Naive B cell (primary cell): ENCODE measurements at regions not wholly inside any gene's neighbourhood (a gene's known extent, or its start where the extent isn't known, plus 50 kb on each side); places are given as distances from the start of the nearest gene placed in this dataset.

Experiments
- ATAC-seq, 2 donors: fragments of 150-1000 bp; cut with Tn5 transposase; 2 replicates each; pipeline ENCODE4 v1.10.0; 2021; ENCODE audit warnings: low read depth in 2 of 2, mild to moderate bottlenecking in 2 of 2, moderate library complexity in 2 of 2
- DNase-seq: peaks from one replicate; pipeline ENCODE4 v3.0.0; 2022
- H3K27ac Mint-ChIP-seq, 6 donors: one replicate each; pipeline ENCODE4 v1.8.0; 2020 to 2022; ENCODE audit warnings: mild to moderate bottlenecking in 6 of 6, mixed read lengths in 6 of 6, moderate library complexity in 5 of 6, inconsistent platforms in 2 of 6
- H3K27me3 Mint-ChIP-seq, 3 donors: one replicate each; pipeline ENCODE4 v1.8.0; 2021 to 2022; ENCODE audit warnings: mixed read lengths in 3 of 3, mild to moderate bottlenecking in 1 of 3
- H3K36me3 Mint-ChIP-seq, 2 donors: one replicate each; pipeline ENCODE4 v1.8.0; 2020 to 2022; ENCODE audit warnings: mixed read lengths in 2 of 2, inconsistent platforms in 1 of 2, mild to moderate bottlenecking in 1 of 2
- H3K4me1 Mint-ChIP-seq, 3 donors: one replicate each; pipeline ENCODE4 v1.8.0; 2020 to 2022; ENCODE audit warnings: mixed read lengths in 3 of 3, inconsistent platforms in 1 of 3, mild to moderate bottlenecking in 1 of 3, moderate library complexity in 1 of 3
- H3K4me3 Mint-ChIP-seq, 8 donors: one replicate each; pipeline ENCODE4 v1.8.0; 2020 to 2022; ENCODE audit warnings: mild to moderate bottlenecking in 8 of 8, mixed read lengths in 8 of 8, moderate library complexity in 8 of 8, inconsistent platforms in 2 of 8
- H3K9me3 Mint-ChIP-seq, 7 donors: one replicate each; pipeline ENCODE4 v1.8.0; 2020 to 2022; ENCODE audit warnings: mixed read lengths in 7 of 7, mild to moderate bottlenecking in 5 of 7, inconsistent platforms in 2 of 7, moderate library complexity in 1 of 7

GRCh38 chr9:135218331-135219225 is 131.1 kb downstream of the OLFM1 start:
- Mint-ChIP-seq H3K27me3 (peaks cover 13 to 31% (median 21%) of the 10 kb centered on the region in 3 donors), H3K36me3 (no peaks in the 10 kb centered on the region), H3K27ac (no peak overlapping the region), H3K9me3 (peaks cover 0 to 2% (median 0%) of the 10 kb centered on the region in 7 donors), H3K4me1 (no peaks in the 10 kb centered on the region), H3K4me3 (no peak overlapping the region)
- ATAC-seq (no peak), DNase-seq (no peak)

- DNase-seq: no peak
- Mint-ChIP-seq H3K27me3 (peaks cover 13 to 31% (median 21%) of the 10 kb centered on the region in 3 donors), H3K4me1 (no peaks in the 10 kb centered on the region), H3K36me3 (no peaks in the 10 kb centered on the region), H3K9me3 (no peaks in the 10 kb centered on the region), H3K4me3 (peak overlapping the region in 1 of 8 donors; percentile 2), H3K27ac (no peak overlapping the region)
- ATAC-seq: no peak
Measured at GRCh38 chr9:135219676-135220600, 132.5 kb downstream of the OLFM1 start.

- Mint-ChIP-seq H3K9me3 (no peaks in the 10 kb centered on the region), H3K4me3 (no peak overlapping the region), H3K4me1 (no peaks in the 10 kb centered on the region), H3K27ac (peak overlapping the region in 1 of 6 donors; percentile 44), H3K27me3 (peaks cover 9 to 31% (median 13%) of the 10 kb centered on the region in 3 donors), H3K36me3 (no peaks in the 10 kb centered on the region)
- DNase-seq: no peak
- no peak for ATAC-seq
Measured at GRCh38 chr9:135220601-135221575, 133.4 kb downstream of the OLFM1 start.

- Mint-ChIP-seq H3K4me1 (no peaks in the 10 kb centered on the region), H3K4me3 (no peak overlapping the region), H3K9me3 (no peaks in the 10 kb centered on the region), H3K36me3 (no peaks in the 10 kb centered on the region), H3K27ac (no peak overlapping the region), H3K27me3 (peaks cover 7 to 28% (median 13%) of the 10 kb centered on the region in 3 donors)
- ATAC-seq (no peak), DNase-seq (no peak)
Measured at GRCh38 chr9:135221576-135221950, 134.1 kb downstream of the OLFM1 start.

GRCh38 chr9:135221951-135222631 is 134.6 kb downstream of the OLFM1 start:
- no peak for ATAC-seq
- DNase-seq: no peak
- Mint-ChIP-seq H3K4me3 (no peak overlapping the region), H3K4me1 (no peaks in the 10 kb centered on the region), H3K27me3 (peaks cover 2 to 23% (median 8%) of the 10 kb centered on the region in 3 donors), H3K27ac (no peak overlapping the region), H3K36me3 (no peaks in the 10 kb centered on the region), H3K9me3 (no peaks in the 10 kb centered on the region)

- ATAC-seq (no peak), DNase-seq (no peak)
- Mint-ChIP-seq H3K4me3 (no peak overlapping the region), H3K4me1 (no peaks in the 10 kb centered on the region), H3K27me3 (peaks cover 0 to 12% (median 0%) of the 10 kb centered on the region in 3 donors), H3K9me3 (no peaks in the 10 kb centered on the region), H3K36me3 (no peaks in the 10 kb centered on the region), H3K27ac (no peak overlapping the region)
Measured at GRCh38 chr9:135222881-135223760, 135.7 kb downstream of the OLFM1 start.

- H3K27ac Mint-ChIP-seq: no peak overlapping the region
- DNase-seq (no peak), ATAC-seq (no peak)
- no peaks in the 10 kb centered on the region for H3K4me1 Mint-ChIP-seq
- no peaks in the 10 kb centered on the region for H3K36me3 Mint-ChIP-seq
- H3K4me3 Mint-ChIP-seq: no peak overlapping the region
- H3K9me3 Mint-ChIP-seq: no peaks in the 10 kb centered on the region
- peaks cover 0 to 8% (median 0%) of the 10 kb centered on the region in 3 donors for H3K27me3 Mint-ChIP-seq
Measured at GRCh38 chr9:135223831-135224230, 136.4 kb downstream of the OLFM1 start.

GRCh38 chr9:135224286-135224877 is 136.9 kb downstream of the OLFM1 start:
- Mint-ChIP-seq H3K27me3 (peaks cover 0 to 8% (median 0%) of the 10 kb centered on the region in 3 donors), H3K27ac (no peak overlapping the region), H3K4me3 (no peak overlapping the region), H3K9me3 (no peaks in the 10 kb centered on the region), H3K4me1 (no peaks in the 10 kb centered on the region), H3K36me3 (no peaks in the 10 kb centered on the region)
- ATAC-seq (no peak), DNase-seq (no peak)

- H3K4me3 Mint-ChIP-seq: no peak overlapping the region
- no peaks in the 10 kb centered on the region for H3K36me3 Mint-ChIP-seq
- ATAC-seq (no peak), DNase-seq (no peak)
- no peaks in the 10 kb centered on the region for H3K9me3 Mint-ChIP-seq
- H3K27me3 Mint-ChIP-seq: peaks cover 0 to 13% (median 5%) of the 10 kb centered on the region in 3 donors
- H3K27ac Mint-ChIP-seq: no peak overlapping the region
- H3K4me1 Mint-ChIP-seq: no peaks in the 10 kb centered on the region
Measured at GRCh38 chr9:135224921-135225541, 137.6 kb downstream of the OLFM1 start.

- ATAC-seq (no peak), DNase-seq (no peak)
- H3K4me1 Mint-ChIP-seq: no peaks in the 10 kb centered on the region
- H3K27me3 Mint-ChIP-seq: peaks cover 2 to 8% (median 5%) of the 10 kb centered on the region in 3 donors
- H3K4me3 Mint-ChIP-seq: no peak overlapping the region
- no peaks in the 10 kb centered on the region for H3K36me3 Mint-ChIP-seq
- H3K9me3 Mint-ChIP-seq: no peaks in the 10 kb centered on the region
- H3K27ac Mint-ChIP-seq: no peak overlapping the region
Measured at GRCh38 chr9:135225619-135226228, 138.3 kb downstream of the OLFM1 start.
